ENCODE measurements at regions not wholly inside any gene's neighbourhood (a gene's known extent, or its start where the extent isn't known, plus 50 kb on each side); places are given as distances from the start of the nearest gene placed in this dataset.

GRCh38 chr5:8897316-8897715, 648.6 kb downstream of the SEMA5A start:
- TF ChIP-seq PHF8 (IDR thresholded peaks at IDR 0.05; ENCODE audit: borderline replicate concordance, low read depth) = no peak
- no peak for TF ChIP-seq GATA3 (IDR thresholded peaks at IDR 0.05; ENCODE audit: borderline replicate concordance)
- TF ChIP-seq SREBF2 (IDR thresholded peaks at IDR 0.05) = no peak
- no peak for TF ChIP-seq CTCF (IDR thresholded peaks at IDR 0.05)
- TF ChIP-seq MAX (IDR thresholded peaks at IDR 0.05) = no peak
- no peak for TF ChIP-seq CHD2 (IDR thresholded peaks at IDR 0.05; ENCODE audit: low read length, partially characterized antibody)
- TF ChIP-seq JUN (IDR thresholded peaks at IDR 0.05) = no peak
- no peak for TF ChIP-seq CBX2 (IDR thresholded peaks at IDR 0.05; ENCODE audit: borderline replicate concordance, low read depth)
- no peak for TF ChIP-seq BHLHE40 (IDR thresholded peaks at IDR 0.05; ENCODE audit: low read depth, low read length)
- TF ChIP-seq RCOR1 (IDR thresholded peaks at IDR 0.05; ENCODE audit: low read depth, low read length) = no peak
- TF ChIP-seq PBX3 (IDR thresholded peaks at IDR 0.05) = no peak
- TF ChIP-seq ZC3H11A (IDR thresholded peaks at IDR 0.05) = no peak
- no peak for TF ChIP-seq RFX5 (IDR thresholded peaks at IDR 0.05)
